BE2C (cell line): ENCODE measurements at regions not wholly inside any gene's neighbourhood (a gene's known extent, or its start where the extent isn't known, plus 50 kb on each side); places are given as distances from the start of the nearest gene placed in this dataset.
A peak's percentile ranks its signal among the peaks of the same experiment; 100 is the strongest.

ENCODE experiments used
- DNase-seq: peaks from one replicate; pipeline ENCODE4 v3.0.0-alpha.2; 2020
- H3K27me3 ChIP-seq: fragments of 250-450 bp; sonication (Bioruptor Pico); 2 replicates; pipeline ENCODE4 v1.5.1; 2020; ENCODE audit warnings: mild to moderate bottlenecking
- H3K36me3 ChIP-seq: fragments of 250-450 bp; sonication (Bioruptor Pico); 2 replicates; pipeline ENCODE4 v1.5.1; 2020; ENCODE audit warnings: mild to moderate bottlenecking
- H3K4me1 ChIP-seq: fragments of 250-450 bp; sonication (Bioruptor Pico); 2 replicates; pipeline ENCODE4 v1.5.1; 2020
- H3K4me3 ChIP-seq: 2 replicates; pipeline ENCODE4 v1.5.1; 2011; ENCODE audit warnings: low read depth, low read length
- H3K9me3 ChIP-seq: fragments of 250-450 bp; sonication (Bioruptor Pico); 2 replicates; pipeline ENCODE4 v1.5.1; 2020
- TF ChIP-seq, protein P1 (sequence below): IDR thresholded peaks from 2 replicates; pipeline ENCODE4 v1.5.1; 2012; ENCODE audit warnings: mild to moderate bottlenecking, low read depth, low read length

DNA sequence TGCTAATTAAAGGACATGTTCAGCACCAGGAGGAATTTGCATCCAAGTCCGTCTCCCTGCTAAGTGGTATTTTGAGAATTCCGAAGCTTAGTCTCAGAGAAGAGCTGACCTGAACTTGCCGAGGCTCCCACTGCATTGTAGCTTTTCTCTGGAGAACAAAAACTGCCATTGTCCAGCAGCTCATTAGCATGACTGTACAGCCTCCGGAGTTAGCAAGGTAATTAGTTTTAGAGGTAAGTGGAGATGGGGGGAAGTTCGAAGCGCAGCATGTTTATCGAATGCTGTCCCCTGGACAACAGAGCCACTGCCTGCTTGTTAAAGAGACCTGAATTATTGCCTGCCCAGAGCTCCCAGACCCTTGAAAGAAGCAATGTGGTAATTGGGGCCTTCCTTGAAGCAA is 160.3 kb upstream of the PELI2 start:
- TF ChIP-seq, protein P1, sequence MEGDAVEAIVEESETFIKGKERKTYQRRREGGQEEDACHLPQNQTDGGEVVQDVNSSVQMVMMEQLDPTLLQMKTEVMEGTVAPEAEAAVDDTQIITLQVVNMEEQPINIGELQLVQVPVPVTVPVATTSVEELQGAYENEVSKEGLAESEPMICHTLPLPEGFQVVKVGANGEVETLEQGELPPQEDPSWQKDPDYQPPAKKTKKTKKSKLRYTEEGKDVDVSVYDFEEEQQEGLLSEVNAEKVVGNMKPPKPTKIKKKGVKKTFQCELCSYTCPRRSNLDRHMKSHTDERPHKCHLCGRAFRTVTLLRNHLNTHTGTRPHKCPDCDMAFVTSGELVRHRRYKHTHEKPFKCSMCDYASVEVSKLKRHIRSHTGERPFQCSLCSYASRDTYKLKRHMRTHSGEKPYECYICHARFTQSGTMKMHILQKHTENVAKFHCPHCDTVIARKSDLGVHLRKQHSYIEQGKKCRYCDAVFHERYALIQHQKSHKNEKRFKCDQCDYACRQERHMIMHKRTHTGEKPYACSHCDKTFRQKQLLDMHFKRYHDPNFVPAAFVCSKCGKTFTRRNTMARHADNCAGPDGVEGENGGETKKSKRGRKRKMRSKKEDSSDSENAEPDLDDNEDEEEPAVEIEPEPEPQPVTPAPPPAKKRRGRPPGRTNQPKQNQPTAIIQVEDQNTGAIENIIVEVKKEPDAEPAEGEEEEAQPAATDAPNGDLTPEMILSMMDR: no peak
- Histone ChIP-seq H3K9me3 (no peaks in the 10 kb centered on the region), H3K36me3 (no peaks in the 10 kb centered on the region), H3K4me3 (no peak overlapping the region), H3K4me1 (peaks cover 7% of the 10 kb centered on the region), H3K27me3 (no peaks in the 10 kb centered on the region; the same call in 1 of the 2 replicates)
- DNase-seq: no peak

GRCh38 chr14:55963295-55963694 is 154.9 kb upstream of the PELI2 start:
- H3K36me3 ChIP-seq: no peaks in the 10 kb centered on the region

GRCh38 chr14:55964091-55964490 is 154.1 kb upstream of the PELI2 start:
- H3K36me3 ChIP-seq: no peaks in the 10 kb centered on the region
- H3K9me3 ChIP-seq: no peaks in the 10 kb centered on the region
- H3K27me3 ChIP-seq: no peaks in the 10 kb centered on the region
- H3K4me1 ChIP-seq: peaks cover 18% of the 10 kb centered on the region
- peak; percentile 47 for DNase-seq
- no peak overlapping the region for H3K4me3 ChIP-seq
- TF ChIP-seq, protein P1: no peak

More at GRCh38 chr14:55963295-55963694, 154.9 kb upstream of the PELI2 start:
- H3K27me3 ChIP-seq: no peaks in the 10 kb centered on the region
- DNase-seq: peak; percentile 40
- no peak overlapping the region for H3K4me3 ChIP-seq
- H3K9me3 ChIP-seq: no peaks in the 10 kb centered on the region
- TF ChIP-seq, protein P1: no peak
- H3K4me1 ChIP-seq: peaks cover 18% of the 10 kb centered on the region

DNA sequence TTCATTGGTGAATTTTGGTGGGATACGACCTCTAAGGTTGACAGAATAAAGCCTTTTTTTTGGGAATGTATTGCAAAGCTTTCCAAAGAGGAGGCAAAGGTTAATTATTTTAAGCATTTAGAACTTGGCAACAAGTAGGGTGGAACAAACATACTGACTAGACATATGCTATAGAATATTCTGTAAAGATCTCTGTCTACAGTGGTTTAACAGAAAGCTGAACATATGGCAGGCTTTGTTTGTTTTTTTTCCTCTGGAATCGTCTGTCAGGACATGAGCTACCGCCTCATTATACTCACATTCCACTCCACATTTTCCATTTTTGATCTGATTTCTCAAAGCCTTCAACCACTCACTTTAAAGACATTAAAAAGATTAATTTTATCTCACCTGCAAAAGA is 153.4 kb upstream of the PELI2 start:
- H3K4me3 ChIP-seq: no peak overlapping the region
- no peaks in the 10 kb centered on the region for H3K36me3 ChIP-seq
- DNase-seq: no peak
- peaks cover 24% of the 10 kb centered on the region for H3K4me1 ChIP-seq
- H3K27me3 ChIP-seq: no peaks in the 10 kb centered on the region
- TF ChIP-seq, protein P1: no peak
- H3K9me3 ChIP-seq: no peaks in the 10 kb centered on the region

GRCh38 chr14:55965851-55966250 is 152.4 kb upstream of the PELI2 start:
- Histone ChIP-seq H3K27me3 (no peaks in the 10 kb centered on the region), H3K4me1 (peaks cover 25% of the 10 kb centered on the region), H3K4me3 (no peak overlapping the region), H3K9me3 (no peaks in the 10 kb centered on the region), H3K36me3 (no peaks in the 10 kb centered on the region)
- DNase-seq: no peak
- TF ChIP-seq, protein P1: no peak

DNA sequence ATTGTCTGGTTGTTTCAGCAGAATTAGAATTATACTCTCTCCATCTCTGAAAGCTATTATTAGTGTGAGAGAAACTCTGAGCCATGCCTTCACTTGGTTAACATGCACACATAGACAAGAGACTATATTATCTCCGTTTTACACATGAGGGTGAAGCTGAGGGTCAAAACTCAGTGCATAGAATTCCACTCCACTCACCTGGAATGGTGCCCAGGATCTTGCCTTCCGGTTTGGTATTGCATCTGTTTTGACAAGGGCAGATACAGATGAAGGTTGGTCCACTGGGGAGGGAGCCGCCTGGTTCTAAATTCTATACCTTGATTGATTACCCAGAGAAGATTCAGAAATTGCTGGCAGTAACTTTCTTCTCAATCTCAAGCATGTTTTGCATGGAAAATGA is 149.5 kb upstream of the PELI2 start:
- Histone ChIP-seq H3K4me3 (no peak overlapping the region), H3K27me3 (no peaks in the 10 kb centered on the region), H3K36me3 (no peaks in the 10 kb centered on the region), H3K4me1 (peaks cover 15% of the 10 kb centered on the region), H3K9me3 (no peaks in the 10 kb centered on the region)
- TF ChIP-seq, protein P1: no peak
- DNase-seq: peak; percentile 60
